OCI-LY3 (cell line): ENCODE measurements at regions not wholly inside any gene's neighbourhood (a gene's known extent, or its start where the extent isn't known, plus 50 kb on each side); places are given as distances from the start of the nearest gene placed in this dataset.

Experiments
- EZH2phosphoT487 ChIP-seq: fragments of 200-600 bp; shearing (Covaris generic); IDR thresholded peaks from 2 replicates; pipeline ENCODE4 v1.6.1; 2018; ENCODE audit warnings: antibody characterized with exemption, mixed run types, low read depth
- TF ChIP-seq, protein P1 (sequence below): fragments of 200-600, 300-600 bp; sonication (generic); IDR thresholded peaks from 2 replicates; pipeline ENCODE4 v1.5.1; 2014; ENCODE audit warnings: antibody characterized with exemption, low read length, low read depth

GRCh38 chr7:91325726-91326125 lies 61.5 kb downstream of the FZD1 start:
- TF ChIP-seq, protein P1, sequence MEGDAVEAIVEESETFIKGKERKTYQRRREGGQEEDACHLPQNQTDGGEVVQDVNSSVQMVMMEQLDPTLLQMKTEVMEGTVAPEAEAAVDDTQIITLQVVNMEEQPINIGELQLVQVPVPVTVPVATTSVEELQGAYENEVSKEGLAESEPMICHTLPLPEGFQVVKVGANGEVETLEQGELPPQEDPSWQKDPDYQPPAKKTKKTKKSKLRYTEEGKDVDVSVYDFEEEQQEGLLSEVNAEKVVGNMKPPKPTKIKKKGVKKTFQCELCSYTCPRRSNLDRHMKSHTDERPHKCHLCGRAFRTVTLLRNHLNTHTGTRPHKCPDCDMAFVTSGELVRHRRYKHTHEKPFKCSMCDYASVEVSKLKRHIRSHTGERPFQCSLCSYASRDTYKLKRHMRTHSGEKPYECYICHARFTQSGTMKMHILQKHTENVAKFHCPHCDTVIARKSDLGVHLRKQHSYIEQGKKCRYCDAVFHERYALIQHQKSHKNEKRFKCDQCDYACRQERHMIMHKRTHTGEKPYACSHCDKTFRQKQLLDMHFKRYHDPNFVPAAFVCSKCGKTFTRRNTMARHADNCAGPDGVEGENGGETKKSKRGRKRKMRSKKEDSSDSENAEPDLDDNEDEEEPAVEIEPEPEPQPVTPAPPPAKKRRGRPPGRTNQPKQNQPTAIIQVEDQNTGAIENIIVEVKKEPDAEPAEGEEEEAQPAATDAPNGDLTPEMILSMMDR = no peak
- no peak for TF ChIP-seq EZH2phosphoT487
